ENCODE measurements at regions not wholly inside any gene's neighbourhood (a gene's known extent, or its start where the extent isn't known, plus 50 kb on each side); places are given as distances from the start of the nearest gene placed in this dataset.

GRCh38 chr2:219724628-219725027 is 97.2 kb downstream of the SLC4A3 start:
- H3K27ac Mint-ChIP-seq = no peak overlapping the region
- Histone ChIP-seq H3K4ac (ENCODE audit: low read depth, low read length) (no peak overlapping the region), H2BK120ac (ENCODE audit: low read depth, low read length, poor library complexity, severe bottlenecking) (no peak overlapping the region), H3K14ac (ENCODE audit: insufficient read depth, low read length) (no peak overlapping the region), H2AK5ac (ENCODE audit: insufficient read length, low read length) (no peak overlapping the region), H3K9ac (ENCODE audit: extremely low read depth, insufficient read length, low read length) (no peak overlapping the region), H3K27ac (ENCODE audit: insufficient read length, low read depth, low read length) (no peak overlapping the region), H3K79me2 (ENCODE audit: insufficient read depth, low read length) (no peaks in the 10 kb centered on the region), H4K20me1 (ENCODE audit: control insufficient read depth, insufficient read depth, insufficient read length) (no peaks in the 10 kb centered on the region), H3K4me1 (ENCODE audit: insufficient read depth, low read length) (no peaks in the 10 kb centered on the region), H3T11ph (ENCODE audit: low read length) (no peak overlapping the region), H2BK15ac (ENCODE audit: low read depth, low read length) (no peak overlapping the region), H2AFZ (ENCODE audit: low read length) (no peak overlapping the region), H2BK5ac (ENCODE audit: insufficient read length, low read length) (no peak overlapping the region), H3K18ac (ENCODE audit: insufficient read length, low read depth, low read length) (no peak overlapping the region), H3K23ac (ENCODE audit: insufficient read length, low read depth, low read length) (no peak overlapping the region), H3K27me3 (ENCODE audit: insufficient read depth, low read length) (no peaks in the 10 kb centered on the region), H3K4me2 (ENCODE audit: insufficient read depth, insufficient read length, low read length) (no peak overlapping the region), H4K91ac (ENCODE audit: insufficient read length, low read depth, low read length) (no peak overlapping the region), H3K23me2 (ENCODE audit: insufficient read length, low read depth, low read length, poor library complexity, severe bottlenecking) (no peaks in the 10 kb centered on the region), H3K9me3 (ENCODE audit: control insufficient read depth, low read depth, low read length) (no peaks in the 10 kb centered on the region), H2BK12ac (ENCODE audit: insufficient read length, low read depth, low read length) (no peak overlapping the region), H2BK20ac (ENCODE audit: low read depth, low read length, poor library complexity, severe bottlenecking) (no peak overlapping the region), H4K8ac (replicated peaks; ENCODE audit: insufficient read length, low read depth, low read length) (no peak overlapping the region), H3K56ac (ENCODE audit: insufficient read length, low read depth, low read length) (no peak overlapping the region), H3K79me1 (ENCODE audit: insufficient read depth, low read depth, low read length, poor library complexity, severe bottlenecking) (no peaks in the 10 kb centered on the region), H4K5ac (ENCODE audit: insufficient read length, low read depth, low read length) (no peak overlapping the region)
- H3K36me3 Mint-ChIP-seq (ENCODE audit: insufficient read depth in 1 of 3, low read depth in 3 of 3) = no peaks in the 10 kb centered on the region
- DNase-seq = no peak
- no peaks in the 10 kb centered on the region for H3K9me3 Mint-ChIP-seq
- no peak overlapping the region for H3K4me3 Mint-ChIP-seq
- H3K27me3 Mint-ChIP-seq (ENCODE audit: low read depth) = peaks cover 3% of the 10 kb centered on the region
- TF ChIP-seq CTCF (conservative IDR thresholded peaks at IDR 0.05) = no peak
- WGBS (ENCODE audit: extremely low coverage, insufficient read length, low lambda C conversion rate) = no CpG with 5 or more reads among the region's 1 CpG
- H3K4me1 Mint-ChIP-seq = peaks cover 16 to 19% of the 10 kb centered on the region in 2 experiments
